GM18507 (cell line): ENCODE measurements at regions not wholly inside any gene's neighbourhood (a gene's known extent, or its start where the extent isn't known, plus 50 kb on each side); places are given as distances from the start of the nearest gene placed in this dataset.

Experiments used
- DNase-seq: peaks from one replicate; pipeline ENCODE4 v3.0.0; 2011; ENCODE audit warnings: low read depth; ENCODE audit not compliant: insufficient read length; ENCODE audit errors: extremely low spot score
- FAIRE-seq: peaks from 2 replicates; lab custom pipeline; 2011; peaks lifted over from hg19 to GRCh38; lab: Jason Lieb, UNC

- FAIRE-seq (no peak), DNase-seq (no peak)
These were observed 49.8 kb upstream of the FCN1 start for GRCh38 chr9:134967547-134967930.

- FAIRE-seq (no peak), DNase-seq (no peak)
These were observed 50.5 kb upstream of the FCN1 start for GRCh38 chr9:134968011-134968822.

GRCh38 chr9:134968823-134969090, 51.0 kb upstream of the FCN1 start:
- no peak for DNase-seq
- FAIRE-seq, result no peak

- DNase-seq (no peak), FAIRE-seq (no peak)
These were observed 51.7 kb upstream of the FCN1 start for GRCh38 chr9:134969156-134970045.

- DNase-seq (no peak), FAIRE-seq (no peak)
These were observed 52.5 kb upstream of the FCN1 start for GRCh38 chr9:134970198-134970597.

- FAIRE-seq, result no peak
- DNase-seq, result no peak
These were observed 53.0 kb upstream of the FCN1 start for GRCh38 chr9:134970719-134971118.

GRCh38 chr9:134971196-134971595, 53.5 kb upstream of the FCN1 start:
- no peak for DNase-seq
- FAIRE-seq, result no peak

GRCh38 chr9:134971696-134972095, 54.0 kb upstream of the FCN1 start:
- no peak for DNase-seq
- no peak for FAIRE-seq

GRCh38 chr9:134972140-134972539, 54.4 kb upstream of the FCN1 start:
- DNase-seq (no peak), FAIRE-seq (no peak)

GRCh38 chr9:134975253-134975652, 57.5 kb upstream of the FCN1 start:
- FAIRE-seq, result no peak

GRCh38 chr9:134976403-134976802, 58.7 kb upstream of the FCN1 start:
- FAIRE-seq (no peak), DNase-seq (no peak)

More at GRCh38 chr9:134975253-134975652, 57.5 kb upstream of the FCN1 start:
- DNase-seq, result no peak

- DNase-seq (no peak), FAIRE-seq (no peak)
These were observed 60.6 kb upstream of the FCN1 start for GRCh38 chr9:134978272-134978671.

GRCh38 chr9:134980516-134980915, 62.8 kb upstream of the FCN1 start:
- DNase-seq (no peak), FAIRE-seq (no peak)

- DNase-seq (no peak), FAIRE-seq (no peak)
These were observed 63.3 kb upstream of the FCN1 start for GRCh38 chr9:134980991-134981390.

GRCh38 chr9:134981829-134982228, 64.1 kb upstream of the FCN1 start:
- DNase-seq (no peak), FAIRE-seq (no peak)

- FAIRE-seq (no peak), DNase-seq (no peak)
These were observed 64.6 kb upstream of the FCN1 start for GRCh38 chr9:134982311-134982710.

- DNase-seq (peak; percentile 44), FAIRE-seq (no peak)
These were observed 65.4 kb upstream of the FCN1 start for GRCh38 chr9:134983074-134983473.

GRCh38 chr9:134983506-134984371, 66.0 kb upstream of the FCN1 start:
- no peak for FAIRE-seq

GRCh38 chr9:134984372-134985265, 66.9 kb upstream of the FCN1 start:
- no peak for FAIRE-seq
- no peak for DNase-seq

More at GRCh38 chr9:134983506-134984371, 66.0 kb upstream of the FCN1 start:
- no peak for DNase-seq
